ENCODE measurements at regions not wholly inside any gene's neighbourhood (a gene's known extent, or its start where the extent isn't known, plus 50 kb on each side); places are given as distances from the start of the nearest gene placed in this dataset.
A peak's percentile ranks its signal among the peaks of the same experiment; 100 is the strongest.

- POLR2A ChIA-PET = no interaction called here
- intact Hi-C loops (cut with micrococcal nuclease; ENCODE audit: unreplicated experiment) = no loop called here
These were observed 176.8 kb downstream of the VEGFA start for GRCh38 chr6:43946641-43947363.

GRCh38 chr6:43945768-43946080 is 175.7 kb downstream of the VEGFA start:
- H3K4me3 ChIP-seq (ENCODE audit: low read depth in 2 of 2, low read length in 2 of 2) = no peak overlapping the region
- intact Hi-C loops (cut with micrococcal nuclease; ENCODE audit: unreplicated experiment) (no loop called here), in situ Hi-C loops (cut with HindIII; ENCODE audit: low pct_unique_long_range_greater_than_20kb, low sequenced_read_pairs) (no loop called here)
- BruUV-seq (replicated peaks) = no TSS peak
- ChIA-PET POLR2A (no interaction called here), CTCF (no interaction called here)
- TF ChIP-seq REST (IDR thresholded peaks at IDR 0.05; ENCODE audit: insufficient read depth in 1 of 2, low read depth in 2 of 2, low read length in 1 of 2) (no peak), TCF7L2 (IDR thresholded peaks at IDR 0.05; ENCODE audit: low read depth, low read length) (no peak), SIN3A (IDR thresholded peaks at IDR 0.05; ENCODE audit: borderline replicate concordance, insufficient read depth, low read depth, low read length) (no peak), CTCF (IDR thresholded peaks at IDR 0.05) (no peak), POLR2AphosphoS5 (IDR thresholded peaks at IDR 0.05; ENCODE audit: low read depth, low read length) (no peak)
- H3K36me3 ChIP-seq (ENCODE audit: control insufficient read depth, insufficient read depth, low read length) = no peaks in the 10 kb centered on the region
- H3K27me3 ChIP-seq (ENCODE audit: control insufficient read depth, insufficient read depth, low read length) = no peaks in the 10 kb centered on the region
- DNase-seq (ENCODE audit: low read depth, low spot score) = no peak
- ATAC-seq = no peak
- H3K9me3 ChIP-seq (ENCODE audit: control insufficient read depth, insufficient read depth, low read depth, low read length) = peaks cover 13% of the 10 kb centered on the region; the same call in 1 of the 2 replicates
- H3K27ac ChIP-seq (ENCODE audit: low read length) = no peak overlapping the region
- H3K4me1 ChIP-seq (ENCODE audit: control insufficient read depth, insufficient read depth, low read length) = no peaks in the 10 kb centered on the region

More at GRCh38 chr6:43946641-43947363, 176.8 kb downstream of the VEGFA start:
- BruUV-seq (replicated peaks) = no TSS peak
- H3K36me3 ChIP-seq (ENCODE audit: control insufficient read depth, insufficient read depth, low read length) = no peaks in the 10 kb centered on the region
- H3K9me3 ChIP-seq (ENCODE audit: control insufficient read depth, insufficient read depth, low read depth, low read length) = peaks cover 13% of the 10 kb centered on the region; the same call in 1 of the 2 replicates
- no peaks in the 10 kb centered on the region for H3K4me1 ChIP-seq (ENCODE audit: control insufficient read depth, insufficient read depth, low read length)
- in situ Hi-C loops (cut with HindIII; ENCODE audit: low pct_unique_long_range_greater_than_20kb, low sequenced_read_pairs) = no loop called here
- H3K4me3 ChIP-seq (ENCODE audit: low read depth in 2 of 2, low read length in 2 of 2) = no peak overlapping the region
- no peaks in the 10 kb centered on the region for H3K27me3 ChIP-seq (ENCODE audit: control insufficient read depth, insufficient read depth, low read length)
- ATAC-seq = no peak
- no peak for DNase-seq (ENCODE audit: low read depth, low spot score)
- CTCF ChIA-PET = interaction anchor here (0.6 kb wide), 1 partner anchor 150 kb away, joined by 7 read pairs; no protein-coding TSS in a partner anchor
- peak overlapping the region; percentile 34; the same call in 1 of the 2 replicates for H3K27ac ChIP-seq (ENCODE audit: low read length)
- no peak for TF ChIP-seq CTCF (IDR thresholded peaks at IDR 0.05)
- no peak for TF ChIP-seq POLR2AphosphoS5 (IDR thresholded peaks at IDR 0.05; ENCODE audit: low read depth, low read length)
- TF ChIP-seq SIN3A (IDR thresholded peaks at IDR 0.05; ENCODE audit: borderline replicate concordance, insufficient read depth, low read depth, low read length) = no peak
- TF ChIP-seq REST (IDR thresholded peaks at IDR 0.05; ENCODE audit: insufficient read depth in 1 of 2, low read depth in 2 of 2, low read length in 1 of 2) = no peak
- TF ChIP-seq TCF7L2 (IDR thresholded peaks at IDR 0.05; ENCODE audit: low read depth, low read length) = no peak

Data from Panc1 (cell line).